HCT116 (cell line): ENCODE measurements at regions not wholly inside any gene's neighbourhood (a gene's known extent, or its start where the extent isn't known, plus 50 kb on each side); places are given as distances from the start of the nearest gene placed in this dataset.

Experiments
- ATAC-seq: fragments of 200-7000 bp; cut with Tn5 transposase; 2 replicates; pipeline ENCODE4 v1.9.1; 2020; ENCODE audit warnings: mild to moderate bottlenecking, moderate library complexity
- BruUV-seq: library from RNA; stranded (reverse); fragments of 400-500 nt; replicated peaks from 2 replicates; lab custom pipeline; 2021; lab: Mats Ljungman, UMichigan
- CTCF ChIA-PET: fragments of 300-600 bp; sonication (Branson Sonifier 250); formaldehyde crosslinking; loops from one replicate; lab custom pipeline; 2021; ENCODE audit warnings: antibody characterized with exemption; lab: Charles Lee
- POLR2A ChIA-PET: fragments of 300-600, 350-600 bp; sonication (Branson Sonifier 250); formaldehyde crosslinking; loops from one replicate; lab custom pipeline; 2021; ENCODE audit warnings: antibody characterized with exemption; lab: Charles Lee
- RAD21 ChIA-PET, 2 experiments: fragments of 300-600 bp; sonication (Branson Sonifier 250); formaldehyde crosslinking; loops; one replicate each; lab custom pipeline; 2023; ENCODE audit warnings: low total read pairs in 2 of 2; ENCODE audit not compliant: uncharacterized antibody in 2 of 2, unreplicated experiment in 2 of 2, low non-redundant PET in 1 of 2; lab: Charles Lee
- DNase-seq: peaks from one replicate; pipeline ENCODE4 v3.0.0-alpha.2; 2010; ENCODE audit warnings: low read depth, low spot score
- H2AFZ ChIP-seq: fragments of 200-600 bp; shearing (Covaris generic), sonication (generic); 2 replicates; pipeline ENCODE4 v1.6.1; 2017; ENCODE audit warnings: low read depth, mixed run types, mixed read lengths, antibody characterized with exemption, low read length; ENCODE audit not compliant: poor library complexity, severe bottlenecking
- H3K27ac ChIP-seq: 2 replicates; pipeline ENCODE4 v1.5.1; 2012; ENCODE audit warnings: low read depth, low read length
- H3K27me3 ChIP-seq: fragments of 200-600 bp; sonication (generic); 2 replicates; pipeline ENCODE4 v1.6.1; 2016; ENCODE audit warnings: mixed run types, low read length, mixed read lengths; ENCODE audit not compliant: insufficient read depth
- H3K36me3 ChIP-seq, 2 experiments: fragments of 200-500 bp in 1 of 2; fragments of 200-600 bp in 1 of 2; sonication (Bioruptor generic) in 1 of 2; sonication (generic) in 1 of 2; 2 replicates each; pipeline versions ENCODE4 v1.5.1 to v1.6.1; 2014 to 2016; ENCODE audit warnings: low read length in 2 of 2, inconsistent platforms in 1 of 2, mixed read lengths in 1 of 2, mixed run types in 1 of 2; ENCODE audit not compliant: insufficient read depth in 2 of 2, control insufficient read depth in 1 of 2
- H3K4me1 ChIP-seq, 2 experiments: fragments of 200-600 bp in 1 of 2; sonication (generic) in 1 of 2; 2 replicates each; pipeline versions ENCODE4 v1.5.1 to v1.6.1; 2012 to 2017; ENCODE audit warnings: low read length in 2 of 2, inconsistent platforms in 1 of 2, mild to moderate bottlenecking in 1 of 2, mixed read lengths in 1 of 2, mixed run types in 1 of 2, moderate library complexity in 1 of 2; ENCODE audit not compliant: insufficient read depth in 2 of 2, control insufficient read depth in 1 of 2
- H3K4me2 ChIP-seq: fragments of 200-600 bp; sonication (generic); 2 replicates; pipeline ENCODE4 v1.6.1; 2017; ENCODE audit warnings: mixed run types, low read length, mixed read lengths
- H3K4me3 ChIP-seq, 2 experiments: fragments of 200-600 bp in 1 of 2; sonication (generic) in 1 of 2; replicated peaks in 1 of 2; 2 replicates each; pipeline ENCODE4 v1.5.1; 2011 to 2016; ENCODE audit warnings: low read length in 2 of 2, control low read depth in 1 of 2, low read depth in 1 of 2, mild to moderate bottlenecking in 1 of 2, mixed read lengths in 1 of 2, mixed run types in 1 of 2
- H3K79me2 ChIP-seq: fragments of 200-600 bp; sonication (generic); 2 replicates; pipeline ENCODE4 v1.6.1; 2017; ENCODE audit warnings: mild to moderate bottlenecking, mixed run types, low read length, moderate library complexity, mixed read lengths; ENCODE audit not compliant: insufficient read depth
- H3K9ac ChIP-seq: fragments of 200-600 bp; sonication (generic); 2 replicates; pipeline ENCODE4 v1.6.1; 2016; ENCODE audit warnings: low read length, mixed read lengths
- H3K9me2 ChIP-seq: fragments of 200-600 bp; sonication (generic), shearing (Covaris generic); 2 replicates; pipeline ENCODE4 v1.6.1; 2017; ENCODE audit warnings: mixed run types, mild to moderate bottlenecking, moderate library complexity; ENCODE audit not compliant: insufficient read depth
- H3K9me3 ChIP-seq, 2 experiments: fragments of 200-500 bp in 1 of 2; fragments of 200-600 bp in 1 of 2; sonication (Bioruptor generic) in 1 of 2; sonication (generic) in 1 of 2; 2 replicates each; pipeline ENCODE4 v1.6.1; 2014 to 2017; ENCODE audit warnings: low read length in 2 of 2, mixed read lengths in 2 of 2, inconsistent platforms in 1 of 2, low read depth in 1 of 2, mild to moderate bottlenecking in 1 of 2, mixed run types in 1 of 2, moderate library complexity in 1 of 2; ENCODE audit not compliant: control insufficient read depth in 1 of 2, insufficient read depth in 1 of 2
- H4K20me1 ChIP-seq: fragments of 200-600 bp; sonication (generic), shearing (Covaris generic); 2 replicates; pipeline ENCODE4 v1.6.1; 2017; ENCODE audit warnings: mixed run types, mild to moderate bottlenecking, moderate library complexity; ENCODE audit not compliant: insufficient read depth
- CBX3 ChIP-seq: IDR thresholded peaks from 2 replicates; pipeline ENCODE4 v1.6.1; 2012; ENCODE audit warnings: low read depth
- CEBPB ChIP-seq: IDR thresholded peaks from 2 replicates; pipeline ENCODE4 v1.6.1; 2012; ENCODE audit warnings: low read depth
- EGR1 ChIP-seq: IDR thresholded peaks from 2 replicates; pipeline ENCODE4 v1.6.1; 2012; ENCODE audit warnings: low read depth
- ELF1 ChIP-seq: IDR thresholded peaks from 2 replicates; pipeline ENCODE4 v1.6.1; 2012; ENCODE audit warnings: low read depth, borderline replicate concordance
- EZH2phosphoT487 ChIP-seq: fragments of 200-600 bp; IDR thresholded peaks from 2 replicates; pipeline ENCODE4 v1.6.1; 2018; ENCODE audit warnings: antibody characterized with exemption, borderline replicate concordance
- JUND ChIP-seq: IDR thresholded peaks from 2 replicates; pipeline ENCODE4 v1.6.1; 2012
- POLR2AphosphoS5 ChIP-seq: IDR thresholded peaks from 2 replicates; pipeline ENCODE4 v1.6.1; 2011; ENCODE audit warnings: mild to moderate bottlenecking, low read depth, low read length, moderate library complexity
- RAD21 ChIP-seq: IDR thresholded peaks from 2 replicates; pipeline ENCODE4 v1.6.1; 2012; ENCODE audit warnings: low read depth, mild to moderate bottlenecking
- SP1 ChIP-seq: IDR thresholded peaks from 2 replicates; pipeline ENCODE4 v1.6.1; 2012; ENCODE audit warnings: low read depth
- TCF7L2 ChIP-seq: IDR thresholded peaks from 2 replicates; pipeline ENCODE4 v1.7.0; 2011; ENCODE audit warnings: borderline replicate concordance, inconsistent platforms; ENCODE audit not compliant: insufficient read depth, insufficient read length; ENCODE audit errors: extremely low read depth
- YY1 ChIP-seq: IDR thresholded peaks from 2 replicates; pipeline ENCODE4 v1.6.1; 2011; ENCODE audit warnings: low read length, low read depth, moderate library complexity, mild to moderate bottlenecking; ENCODE audit not compliant: insufficient replicate concordance; ENCODE audit errors: extremely low read depth
- ZNF274 ChIP-seq: fragments of 200-500 bp; sonication (Bioruptor generic); IDR thresholded peaks from 2 replicates; pipeline ENCODE4 v1.6.1; 2014; ENCODE audit warnings: mild to moderate bottlenecking, low read depth, low read length, inconsistent platforms
- intact Hi-C: fragments of 100-400 bp; cut with micrococcal nuclease; formaldehyde crosslinking; loops from 2 replicates; pipeline ENCODE4 v1.10.0; 2022
- TF ChIP-seq, protein P1 (sequence below): IDR thresholded peaks from 2 replicates; pipeline ENCODE4 v1.6.1; 2011; ENCODE audit warnings: mild to moderate bottlenecking, low read length, moderate library complexity; ENCODE audit not compliant: insufficient replicate concordance; ENCODE audit errors: extremely low read depth
- TF ChIP-seq, protein P2 (sequence below), 3 experiments: fragments of 200-600 bp in 1 of 3; sonication (generic) in 1 of 3; IDR thresholded peaks in 2 of 3; conservative IDR thresholded peaks in 1 of 3; 2 replicates each; pipeline ENCODE4 v1.5.1; 2012 to 2017; ENCODE audit warnings: low read depth in 2 of 3, low read length in 2 of 3, antibody characterized with exemption in 1 of 3, borderline replicate concordance in 1 of 3, control low read depth in 1 of 3, mild to moderate bottlenecking in 1 of 3, mixed read lengths in 1 of 3, mixed run types in 1 of 3, moderate library complexity in 1 of 3; ENCODE audit not compliant: insufficient read depth in 1 of 3

DNA sequence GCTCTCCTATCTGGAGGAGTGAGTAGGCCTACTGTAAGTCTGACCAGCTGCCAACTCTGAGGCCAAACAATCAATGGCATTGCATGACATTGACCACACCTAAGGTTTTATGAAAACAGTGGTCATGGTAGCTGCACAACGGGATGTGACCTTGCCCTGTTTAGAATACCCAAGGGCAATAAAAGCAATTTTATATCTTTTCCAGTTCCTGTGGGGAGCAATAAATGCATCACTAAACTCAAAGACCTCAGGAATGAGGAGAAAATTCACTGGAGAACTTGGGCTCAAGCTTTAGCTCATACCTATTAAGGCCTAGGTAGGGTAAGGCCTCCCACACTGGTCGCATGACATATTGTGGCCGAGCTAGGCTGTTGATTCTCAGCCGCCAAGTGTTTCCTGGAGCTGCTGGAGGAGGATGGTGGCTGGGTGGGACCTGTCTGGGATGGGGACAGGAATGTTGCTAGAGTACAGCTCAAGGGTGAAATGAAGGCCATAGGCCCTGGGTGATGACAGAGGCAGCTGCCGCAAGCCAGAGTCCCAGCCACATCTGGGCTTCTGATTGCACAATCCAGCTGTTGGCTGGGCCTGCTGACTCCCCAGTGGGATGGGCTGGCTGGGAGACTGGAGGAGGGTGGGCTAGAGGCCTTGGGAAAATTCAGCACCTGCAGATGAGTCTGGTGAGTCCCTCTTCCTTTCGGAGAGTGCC, 313.7 kb downstream of the CYP26B1 start:
- H3K27me3 ChIP-seq, result no peaks in the 10 kb centered on the region
- H3K9me3 ChIP-seq, result no peaks in the 10 kb centered on the region
- DNase-seq (no peak), ATAC-seq (no peak)
- no peak for TF ChIP-seq POLR2AphosphoS5
- TF ChIP-seq, protein P1, sequence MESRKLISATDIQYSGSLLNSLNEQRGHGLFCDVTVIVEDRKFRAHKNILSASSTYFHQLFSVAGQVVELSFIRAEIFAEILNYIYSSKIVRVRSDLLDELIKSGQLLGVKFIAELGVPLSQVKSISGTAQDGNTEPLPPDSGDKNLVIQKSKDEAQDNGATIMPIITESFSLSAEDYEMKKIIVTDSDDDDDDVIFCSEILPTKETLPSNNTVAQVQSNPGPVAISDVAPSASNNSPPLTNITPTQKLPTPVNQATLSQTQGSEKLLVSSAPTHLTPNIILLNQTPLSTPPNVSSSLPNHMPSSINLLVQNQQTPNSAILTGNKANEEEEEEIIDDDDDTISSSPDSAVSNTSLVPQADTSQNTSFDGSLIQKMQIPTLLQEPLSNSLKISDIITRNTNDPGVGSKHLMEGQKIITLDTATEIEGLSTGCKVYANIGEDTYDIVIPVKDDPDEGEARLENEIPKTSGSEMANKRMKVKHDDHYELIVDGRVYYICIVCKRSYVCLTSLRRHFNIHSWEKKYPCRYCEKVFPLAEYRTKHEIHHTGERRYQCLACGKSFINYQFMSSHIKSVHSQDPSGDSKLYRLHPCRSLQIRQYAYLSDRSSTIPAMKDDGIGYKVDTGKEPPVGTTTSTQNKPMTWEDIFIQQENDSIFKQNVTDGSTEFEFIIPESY, result no peak
- no peak for TF ChIP-seq TCF7L2
- no peak for TF ChIP-seq YY1
- TF ChIP-seq EZH2phosphoT487, result no peak
- TF ChIP-seq, protein P2, sequence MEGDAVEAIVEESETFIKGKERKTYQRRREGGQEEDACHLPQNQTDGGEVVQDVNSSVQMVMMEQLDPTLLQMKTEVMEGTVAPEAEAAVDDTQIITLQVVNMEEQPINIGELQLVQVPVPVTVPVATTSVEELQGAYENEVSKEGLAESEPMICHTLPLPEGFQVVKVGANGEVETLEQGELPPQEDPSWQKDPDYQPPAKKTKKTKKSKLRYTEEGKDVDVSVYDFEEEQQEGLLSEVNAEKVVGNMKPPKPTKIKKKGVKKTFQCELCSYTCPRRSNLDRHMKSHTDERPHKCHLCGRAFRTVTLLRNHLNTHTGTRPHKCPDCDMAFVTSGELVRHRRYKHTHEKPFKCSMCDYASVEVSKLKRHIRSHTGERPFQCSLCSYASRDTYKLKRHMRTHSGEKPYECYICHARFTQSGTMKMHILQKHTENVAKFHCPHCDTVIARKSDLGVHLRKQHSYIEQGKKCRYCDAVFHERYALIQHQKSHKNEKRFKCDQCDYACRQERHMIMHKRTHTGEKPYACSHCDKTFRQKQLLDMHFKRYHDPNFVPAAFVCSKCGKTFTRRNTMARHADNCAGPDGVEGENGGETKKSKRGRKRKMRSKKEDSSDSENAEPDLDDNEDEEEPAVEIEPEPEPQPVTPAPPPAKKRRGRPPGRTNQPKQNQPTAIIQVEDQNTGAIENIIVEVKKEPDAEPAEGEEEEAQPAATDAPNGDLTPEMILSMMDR (IDR thresholded peaks at IDR 0.05 in 2 of 3, conservative IDR thresholded peaks at IDR 0.05 in 1 of 3; ENCODE audit: borderline replicate concordance in 1 of 3, insufficient read depth in 1 of 3, low read depth in 2 of 3, low read length in 2 of 3), result no peak
- TF ChIP-seq RAD21, result no peak
- no peak for TF ChIP-seq JUND
- no peak for TF ChIP-seq CBX3
- TF ChIP-seq ZNF274, result no peak
- no peak for TF ChIP-seq CEBPB
- no peak for TF ChIP-seq ELF1
- TF ChIP-seq EGR1, result no peak
- TF ChIP-seq SP1, result no peak
- ChIA-PET CTCF (no interaction called here), POLR2A (no interaction called here), RAD21 (no interaction called here)
- H3K9me2 ChIP-seq, result no peaks in the 10 kb centered on the region
- no TSS peak for BruUV-seq
- no peak overlapping the region for H3K27ac ChIP-seq
- no peak overlapping the region for H2AFZ ChIP-seq
- H3K79me2 ChIP-seq, result no peaks in the 10 kb centered on the region
- no peaks in the 10 kb centered on the region for H3K36me3 ChIP-seq
- no peak overlapping the region for H3K4me3 ChIP-seq
- no peaks in the 10 kb centered on the region for H4K20me1 ChIP-seq
- H3K4me2 ChIP-seq, result no peak overlapping the region
- H3K9ac ChIP-seq, result no peak overlapping the region
- H3K4me1 ChIP-seq, result peaks cover 0 to 20% of the 10 kb centered on the region in 2 experiments; a peak in 2 of 4 replicates
- intact Hi-C loops, result no loop called here
